GM23338 (cell line): ENCODE measurements at regions not wholly inside any gene's neighbourhood (a gene's known extent, or its start where the extent isn't known, plus 50 kb on each side); places are given as distances from the start of the nearest gene placed in this dataset.

Experiments
- ATAC-seq: fragments of 200-7000 bp; cut with Tn5 transposase; 3 replicates; pipeline ENCODE4 v1.9.1; 2020
- DNase-seq: peaks from one replicate; pipeline ENCODE4 v3.0.0-alpha.2; 2015; ENCODE audit warnings: low spot score
- H2AFZ ChIP-seq: fragments of 200-600 bp; sonication (generic); 2 replicates; pipeline ENCODE4 v1.8.0; 2016; ENCODE audit warnings: antibody characterized with exemption, mild to moderate bottlenecking, moderate library complexity
- H3F3A ChIP-seq: fragments of 200-600 bp; sonication (generic); replicated peaks from 2 replicates; pipeline ENCODE4 v1.8.0; 2017; ENCODE audit warnings: antibody characterized with exemption, mixed run types, low read depth
- H3K27ac ChIP-seq: fragments of 200-600 bp; sonication (generic); 2 replicates; pipeline ENCODE4 v1.6.1; 2016; ENCODE audit warnings: low read depth
- H3K27me3 ChIP-seq: fragments of 200-600 bp; sonication (generic); 2 replicates; pipeline ENCODE4 v1.8.0; 2016; ENCODE audit warnings: mild to moderate bottlenecking, mixed run types, moderate library complexity; ENCODE audit not compliant: insufficient read depth
- H3K36me3 ChIP-seq: fragments of 200-600 bp; sonication (generic); 2 replicates; pipeline ENCODE4 v1.8.0; 2016; ENCODE audit warnings: mild to moderate bottlenecking; ENCODE audit not compliant: insufficient read depth
- H3K4me1 ChIP-seq: fragments of 200-600 bp; sonication (generic); 2 replicates; pipeline ENCODE4 v1.8.0; 2016; ENCODE audit warnings: mild to moderate bottlenecking, moderate library complexity; ENCODE audit not compliant: insufficient read depth
- H3K4me2 ChIP-seq: fragments of 200-600 bp; sonication (generic); 2 replicates; pipeline ENCODE4 v1.7.1; 2017; ENCODE audit warnings: mixed run types
- H3K4me3 ChIP-seq: fragments of 200-600 bp; sonication (generic); 2 replicates; pipeline ENCODE4 v1.6.1; 2016; ENCODE audit warnings: mixed run types
- H3K79me2 ChIP-seq: fragments of 200-600 bp; sonication (generic); replicated peaks from 2 replicates; pipeline ENCODE4 v1.8.0; 2017; ENCODE audit warnings: mild to moderate bottlenecking; ENCODE audit not compliant: insufficient read depth
- H3K9me2 ChIP-seq: fragments of 200-600 bp; sonication (generic); 2 replicates; pipeline ENCODE4 v1.8.0; 2017; ENCODE audit not compliant: insufficient read depth
- H4K20me1 ChIP-seq: fragments of 200-600 bp; sonication (generic); replicated peaks from 2 replicates; pipeline ENCODE4 v1.8.0; 2017; ENCODE audit warnings: mild to moderate bottlenecking; ENCODE audit not compliant: insufficient read depth
- H3K27ac Mint-ChIP-seq: 2 replicates; pipeline ENCODE4 v1.8.0; 2020; ENCODE audit warnings: inconsistent platforms, mild to moderate bottlenecking, moderate library complexity, mixed read lengths
- H3K27me3 Mint-ChIP-seq: 3 replicates; pipeline ENCODE4 v1.8.0; 2022; ENCODE audit warnings: low read depth, mild to moderate bottlenecking, moderate library complexity, mixed read lengths, inconsistent platforms; ENCODE audit not compliant: insufficient read depth, poor library complexity
- H3K36me3 Mint-ChIP-seq: 3 replicates; pipeline ENCODE4 v1.8.0; 2021; ENCODE audit warnings: low read depth, mild to moderate bottlenecking, inconsistent platforms, moderate library complexity, mixed read lengths
- H3K4me1 Mint-ChIP-seq: 3 replicates; pipeline ENCODE4 v1.8.0; 2020; ENCODE audit warnings: mild to moderate bottlenecking, inconsistent platforms, mixed read lengths
- H3K4me3 Mint-ChIP-seq: 3 replicates; pipeline ENCODE4 v1.8.0; 2021; ENCODE audit warnings: moderate library complexity, mild to moderate bottlenecking, inconsistent platforms, mixed read lengths
- H3K9me3 Mint-ChIP-seq: 3 replicates; pipeline ENCODE4 v1.8.0; 2020; ENCODE audit warnings: moderate library complexity, mild to moderate bottlenecking, inconsistent platforms, mixed read lengths
- CREB1 ChIP-seq: fragments of 250-450 bp; sonication (Bioruptor Pico); IDR thresholded peaks from 2 replicates; pipeline ENCODE4 v1.5.0; 2020; ENCODE audit warnings: low read depth, mild to moderate bottlenecking, moderate library complexity
- CTCF ChIP-seq, 2 experiments: fragments of 200-600 bp in 1 of 2; sonication (generic) in 1 of 2; conservative IDR thresholded peaks; 2 replicates each; pipeline versions ENCODE4 v1.5.1 to v1.6.1; 2016 to 2017; ENCODE audit warnings: antibody characterized with exemption in 2 of 2, low read depth in 2 of 2, mild to moderate bottlenecking in 2 of 2, moderate library complexity in 1 of 2
- ETS1 ChIP-seq: IDR thresholded peaks from 2 replicates; pipeline ENCODE4 v1.6.1; 2016; ENCODE audit warnings: antibody characterized with exemption
- EZH2 ChIP-seq: fragments of 200-600 bp; sonication (generic); IDR thresholded peaks from one replicate; pipeline ENCODE4 v1.8.0; 2017; ENCODE audit warnings: antibody characterized with exemption, mild to moderate bottlenecking, low read depth; ENCODE audit not compliant: unreplicated experiment
- EZH2phosphoT487 ChIP-seq: fragments of 200-600 bp; sonication (generic); IDR thresholded peaks from one replicate; pipeline ENCODE4 v1.8.1; 2018; ENCODE audit warnings: antibody characterized with exemption; ENCODE audit not compliant: unreplicated experiment
- JUNB ChIP-seq: IDR thresholded peaks from one replicate; pipeline ENCODE4 v1.6.1; 2016; ENCODE audit warnings: antibody characterized with exemption; ENCODE audit not compliant: unreplicated experiment
- NANOG ChIP-seq: IDR thresholded peaks from 2 replicates; pipeline ENCODE4 v1.6.1; 2016; ENCODE audit warnings: antibody characterized with exemption, borderline replicate concordance
- POLR2AphosphoS5 ChIP-seq: IDR thresholded peaks from 2 replicates; pipeline ENCODE4 v1.6.1; 2016; ENCODE audit warnings: antibody characterized with exemption, low read depth
- REST ChIP-seq: IDR thresholded peaks from one replicate; pipeline ENCODE4 v1.6.1; 2018; ENCODE audit warnings: antibody characterized with exemption; ENCODE audit not compliant: unreplicated experiment
- STAT1 ChIP-seq: IDR thresholded peaks from one replicate; pipeline ENCODE4 v1.6.1; 2016; ENCODE audit warnings: antibody characterized with exemption; ENCODE audit not compliant: unreplicated experiment
- ZNF114 ChIP-seq: fragments of 250-450 bp; sonication (Bioruptor Pico); IDR thresholded peaks from 2 replicates; pipeline ENCODE4 v1.5.0; 2020; ENCODE audit warnings: mild to moderate bottlenecking, moderate library complexity
- ZNF331 ChIP-seq: fragments of 250-450 bp; sonication (Bioruptor Pico); IDR thresholded peaks from 2 replicates; pipeline ENCODE4 v1.5.0; 2020; ENCODE audit warnings: low read depth, mild to moderate bottlenecking, moderate library complexity
- ZNF462 ChIP-seq: fragments of 250-450 bp; sonication (Bioruptor Pico); IDR thresholded peaks from 2 replicates; pipeline ENCODE4 v1.5.0; 2020; ENCODE audit warnings: mild to moderate bottlenecking, moderate library complexity

GRCh38 chr18:59839246-59839645 lies 60.5 kb upstream of the PMAIP1 start:
- TF ChIP-seq STAT1 (no peak), CTCF (conservative IDR thresholded peaks at IDR 0.05; ENCODE audit: low read depth in 2 of 2) (no peak), NANOG (no peak), EZH2phosphoT487 (no peak), ETS1 (no peak), POLR2AphosphoS5 (no peak), ZNF331 (CRISPR knock-in tag) (no peak), JUNB (no peak), EZH2 (no peak), ZNF462 (CRISPR knock-in tag) (no peak), REST (no peak), CREB1 (CRISPR knock-in tag) (no peak), ZNF114 (CRISPR knock-in tag) (no peak)
- H3K27ac ChIP-seq, result no peak overlapping the region
- H3K79me2 ChIP-seq, result no peaks in the 10 kb centered on the region
- ATAC-seq (no peak), DNase-seq (no peak)
- no peak overlapping the region for H3K4me3 ChIP-seq
- H4K20me1 ChIP-seq, result no peaks in the 10 kb centered on the region
- no peaks in the 10 kb centered on the region for H3K9me2 ChIP-seq
- peaks cover 28% of the 10 kb centered on the region for H3K4me1 ChIP-seq
- Mint-ChIP-seq H3K27ac (no peak overlapping the region), H3K9me3 (peaks cover 5% of the 10 kb centered on the region; the same call in 2 of the 3 replicates), H3K4me1 (peaks cover 18% of the 10 kb centered on the region), H3K36me3 (no peaks in the 10 kb centered on the region), H3K27me3 (no peaks in the 10 kb centered on the region), H3K4me3 (no peak overlapping the region)
- no peaks in the 10 kb centered on the region for H3K27me3 ChIP-seq
- H2AFZ ChIP-seq, result no peak overlapping the region
- H3K36me3 ChIP-seq, result no peaks in the 10 kb centered on the region
- no peaks in the 10 kb centered on the region for H3F3A ChIP-seq
- H3K4me2 ChIP-seq, result no peak overlapping the region
